Bone marrow (tissue), 2 donors: ENCODE measurements at regions not wholly inside any gene's neighbourhood (a gene's known extent, or its start where the extent isn't known, plus 50 kb on each side); places are given as distances from the start of the nearest gene placed in this dataset.
A peak's percentile ranks its signal among the peaks of the same experiment; 100 is the strongest.

ENCODE experiments used
- DNase-seq, 2 donors: peaks; one replicate each; lab custom pipeline; 2025; lab: John Stamatoyannopoulos, UW

DNA sequence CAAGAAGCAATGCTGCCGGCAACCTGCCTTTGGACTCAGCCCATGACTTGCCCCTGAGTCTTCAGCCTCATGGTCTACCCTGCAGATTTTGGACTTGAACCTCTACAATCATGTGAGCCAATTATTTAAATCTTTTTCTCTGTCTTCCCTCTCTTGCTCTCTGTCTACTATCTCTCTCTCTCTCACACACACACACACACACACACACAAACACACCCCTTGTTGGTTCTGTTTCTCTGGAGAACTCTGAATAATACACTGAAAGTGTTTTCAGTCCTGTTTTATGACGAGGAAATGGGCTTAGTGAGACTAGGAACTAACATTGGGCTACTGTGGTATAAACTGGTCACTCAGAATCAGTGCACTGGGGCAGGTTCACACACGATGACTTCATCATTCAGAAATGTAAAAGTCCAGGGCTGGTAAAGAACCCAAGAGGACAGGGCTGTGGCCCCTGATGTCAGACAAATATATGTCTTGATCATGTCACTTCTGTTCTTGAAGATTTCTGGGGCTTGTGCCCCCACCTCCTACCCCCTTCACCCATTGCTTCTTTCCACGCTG is 266.1 kb upstream of the SIX2 start:
- no peak for DNase-seq

DNA sequence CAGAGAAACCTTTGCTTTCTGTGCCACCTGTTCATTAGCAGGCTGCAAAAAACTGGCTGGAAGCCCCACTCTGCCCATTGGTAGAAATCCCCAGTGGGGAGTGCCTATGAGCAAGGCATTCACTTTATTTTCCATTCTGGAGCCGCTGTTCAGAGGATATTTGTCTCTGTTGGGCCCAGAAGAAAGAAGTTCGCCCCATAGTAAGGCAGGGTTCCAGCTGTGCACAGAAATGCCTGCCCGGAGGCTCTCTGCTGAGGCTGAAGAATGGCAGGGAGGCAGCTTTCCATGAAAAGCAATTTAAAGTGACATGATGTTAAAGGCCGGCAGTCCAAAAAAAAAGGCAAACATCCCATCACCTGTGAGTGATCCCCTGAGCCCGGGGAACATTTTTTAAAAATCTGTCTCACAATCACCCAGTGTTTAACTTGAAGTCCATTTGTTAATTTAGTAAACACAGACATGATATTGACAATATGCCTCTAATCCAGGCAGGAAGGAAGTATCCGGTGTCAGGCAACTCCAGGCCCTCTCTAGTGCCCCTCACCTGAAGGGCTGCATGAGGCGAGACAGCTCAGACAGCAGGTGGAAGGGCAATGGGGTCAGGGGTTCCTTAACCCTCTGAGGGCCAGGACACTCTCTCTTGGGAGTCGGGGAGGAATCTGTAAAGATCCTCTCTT is 265.1 kb upstream of the SIX2 start:
- no peak for DNase-seq

DNA sequence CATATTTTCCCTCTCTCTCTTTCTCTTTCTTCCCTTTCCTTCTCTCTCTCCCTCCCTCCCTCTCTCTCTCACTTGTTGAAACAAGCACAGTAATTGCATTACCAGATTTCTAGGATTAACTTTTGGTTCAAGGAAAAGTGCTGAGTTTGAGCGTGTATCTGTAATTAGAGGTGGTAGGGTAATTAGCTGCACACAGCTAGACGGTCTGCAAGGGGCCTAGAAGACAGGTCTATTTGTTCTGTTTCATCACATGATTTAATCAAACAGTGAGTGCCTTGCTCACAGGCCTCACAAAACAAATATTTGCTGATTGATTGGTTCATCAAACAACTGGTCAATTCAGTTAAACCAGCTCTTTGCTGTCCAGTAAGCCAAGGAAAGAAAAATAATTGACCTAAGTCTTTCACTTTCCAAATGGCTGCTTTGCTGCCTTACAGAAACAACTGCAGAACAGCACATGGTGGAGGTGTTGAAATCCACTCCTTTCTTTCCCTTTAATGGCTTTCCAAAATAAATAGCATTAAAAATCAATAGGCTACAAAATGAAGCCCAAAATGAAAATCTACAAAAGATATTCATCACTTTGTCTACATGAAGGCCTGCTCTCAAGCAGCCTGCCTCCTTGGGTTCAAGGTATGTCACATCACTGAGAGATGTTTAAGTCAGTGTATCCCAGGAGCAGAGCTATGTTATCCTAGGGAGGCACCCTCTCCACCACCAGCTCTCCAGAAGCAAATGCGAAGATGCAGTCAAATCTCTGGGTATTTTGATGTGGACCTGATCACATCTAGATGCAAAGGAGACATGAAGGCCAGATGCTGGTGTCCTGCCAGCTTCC is 264.4 kb upstream of the SIX2 start:
- DNase-seq, result no peak

DNA sequence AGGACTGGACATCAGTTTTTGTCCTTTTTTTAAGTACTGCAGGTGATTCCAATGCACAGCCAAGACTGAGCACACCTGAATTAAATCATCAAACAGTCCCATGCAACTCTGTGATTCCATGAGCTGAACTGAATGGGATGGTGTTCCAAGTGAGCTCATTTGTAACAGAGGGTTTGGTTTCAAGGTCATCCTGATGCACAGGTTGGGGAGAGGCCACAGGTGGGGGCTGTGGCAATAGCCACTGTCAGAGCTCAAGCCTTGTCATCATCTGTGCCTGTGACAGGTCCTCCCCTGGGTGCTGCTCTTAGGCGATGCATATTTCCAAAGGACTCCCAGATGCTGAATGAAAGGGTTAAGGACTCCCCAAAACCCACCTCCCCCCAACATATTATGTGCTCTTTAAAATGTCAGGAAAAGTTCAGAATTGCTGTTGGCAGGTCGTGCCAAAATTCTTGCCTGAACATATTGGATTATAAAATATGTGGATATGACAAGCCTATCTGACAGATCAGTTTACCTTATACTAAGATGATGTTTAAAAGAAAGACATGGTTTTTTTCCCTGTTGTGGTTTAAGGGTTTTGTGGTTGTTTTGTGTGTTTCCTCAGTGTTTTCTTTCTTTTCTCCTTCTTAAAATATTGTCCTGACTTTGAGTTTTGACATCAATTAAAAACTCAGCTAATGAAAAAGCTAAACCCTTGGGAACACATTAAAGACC is 263.5 kb upstream of the SIX2 start:
- no peak for DNase-seq

DNA sequence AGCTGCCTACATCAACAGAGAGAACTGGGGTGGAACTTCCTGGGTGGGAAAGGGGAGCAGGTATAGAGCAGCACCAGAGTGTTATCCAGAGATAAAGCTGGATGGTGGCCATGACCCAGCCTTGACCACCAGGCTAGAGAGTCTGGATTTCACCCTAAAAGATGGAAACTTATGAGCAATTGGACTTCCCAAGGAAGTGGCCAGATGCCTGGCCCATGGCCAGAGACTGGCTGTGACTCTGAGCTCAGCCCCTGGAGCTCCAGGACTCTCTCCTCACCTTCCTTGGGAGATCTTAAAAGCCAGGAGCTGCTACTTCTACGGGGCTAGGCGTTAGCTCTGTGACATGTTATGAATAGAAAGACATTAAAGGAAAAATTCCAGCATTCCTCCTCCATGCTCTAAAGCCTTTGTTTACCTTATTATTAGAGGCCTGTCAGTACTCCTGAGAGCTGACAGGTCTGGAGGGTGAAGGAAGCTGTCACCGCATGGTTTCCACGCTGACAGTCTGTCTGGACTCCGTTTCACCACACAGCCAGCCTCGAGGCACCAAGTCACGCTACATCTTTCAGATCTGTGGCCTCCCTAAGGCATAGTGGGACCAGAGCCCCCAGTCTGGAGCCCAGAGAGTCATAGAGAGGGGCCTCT is 260.0 kb upstream of the SIX2 start:
- DNase-seq, result no peak

DNA sequence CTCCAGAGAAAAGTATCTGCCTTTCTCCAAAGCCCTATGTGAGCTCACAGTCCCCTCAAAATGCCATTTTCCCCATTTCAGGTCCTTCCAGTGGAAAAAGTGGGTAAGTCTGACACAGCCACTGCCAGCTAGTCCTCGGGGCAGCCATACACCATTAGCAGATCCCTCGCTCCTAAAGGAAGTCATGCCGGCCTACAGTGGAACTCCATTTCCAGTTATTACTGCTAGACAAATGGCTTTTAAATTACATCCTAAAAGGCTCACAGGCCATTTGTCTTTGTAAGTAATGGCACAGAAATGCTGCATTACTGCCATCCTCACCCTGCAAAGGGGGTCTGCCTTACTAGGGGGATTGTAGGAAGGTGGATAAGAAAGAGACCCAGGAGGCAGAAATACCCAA is 259.4 kb upstream of the SIX2 start:
- DNase-seq, result no peak

DNA sequence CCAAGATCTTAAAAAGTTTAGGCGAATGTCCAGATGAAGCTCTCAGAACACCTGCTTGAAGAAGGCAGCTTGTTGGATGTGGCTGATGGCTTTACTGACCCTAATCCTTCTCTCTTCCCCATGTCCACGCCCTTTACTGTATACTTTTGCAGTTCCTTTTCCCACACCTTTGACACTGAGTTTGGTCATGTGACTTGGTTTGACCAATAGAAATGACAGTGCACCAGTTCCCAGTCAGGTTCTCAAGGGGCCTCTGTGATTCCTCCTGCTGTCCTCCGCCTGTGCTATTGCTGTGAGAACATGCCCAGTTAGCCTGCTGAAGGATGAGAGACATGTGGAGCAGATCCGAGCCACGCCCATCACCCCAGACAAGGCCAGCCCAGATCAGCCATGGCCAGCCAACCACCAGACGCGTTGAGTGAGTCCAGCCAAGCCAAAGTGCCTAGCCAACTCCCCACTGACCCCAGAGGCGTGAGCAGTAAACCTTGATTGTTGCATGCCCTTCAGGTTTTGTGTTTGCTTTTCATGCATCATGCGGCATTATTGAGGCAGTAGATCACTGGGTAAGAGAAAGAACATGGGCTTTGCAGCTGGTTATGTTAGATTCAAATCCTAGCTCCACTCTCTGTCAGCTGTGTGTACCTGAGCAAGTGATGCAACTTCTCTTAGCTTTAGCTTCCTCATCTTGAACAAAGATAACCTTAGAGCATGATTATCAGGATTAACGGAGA is 258.0 kb upstream of the SIX2 start:
- DNase-seq, result no peak

DNA sequence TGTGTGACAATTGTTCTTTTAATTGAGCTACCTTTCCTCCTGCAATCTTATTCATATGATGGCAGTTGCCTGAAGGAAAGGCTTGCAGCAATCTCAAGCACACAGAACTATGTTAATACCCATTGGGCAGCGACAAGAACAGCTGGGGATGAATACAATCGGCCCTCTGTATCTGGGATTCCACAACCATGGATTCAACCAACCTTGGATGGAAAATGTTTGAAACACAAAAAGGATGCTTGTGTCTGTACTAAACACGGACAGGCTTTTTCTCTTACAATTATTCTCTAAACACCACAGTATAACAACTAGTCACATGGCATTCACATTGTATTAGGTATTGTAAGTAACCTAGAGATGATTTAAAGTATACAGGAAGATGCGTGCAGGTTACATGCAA is 256.1 kb upstream of the SIX2 start:
- DNase-seq, result no peak

DNA sequence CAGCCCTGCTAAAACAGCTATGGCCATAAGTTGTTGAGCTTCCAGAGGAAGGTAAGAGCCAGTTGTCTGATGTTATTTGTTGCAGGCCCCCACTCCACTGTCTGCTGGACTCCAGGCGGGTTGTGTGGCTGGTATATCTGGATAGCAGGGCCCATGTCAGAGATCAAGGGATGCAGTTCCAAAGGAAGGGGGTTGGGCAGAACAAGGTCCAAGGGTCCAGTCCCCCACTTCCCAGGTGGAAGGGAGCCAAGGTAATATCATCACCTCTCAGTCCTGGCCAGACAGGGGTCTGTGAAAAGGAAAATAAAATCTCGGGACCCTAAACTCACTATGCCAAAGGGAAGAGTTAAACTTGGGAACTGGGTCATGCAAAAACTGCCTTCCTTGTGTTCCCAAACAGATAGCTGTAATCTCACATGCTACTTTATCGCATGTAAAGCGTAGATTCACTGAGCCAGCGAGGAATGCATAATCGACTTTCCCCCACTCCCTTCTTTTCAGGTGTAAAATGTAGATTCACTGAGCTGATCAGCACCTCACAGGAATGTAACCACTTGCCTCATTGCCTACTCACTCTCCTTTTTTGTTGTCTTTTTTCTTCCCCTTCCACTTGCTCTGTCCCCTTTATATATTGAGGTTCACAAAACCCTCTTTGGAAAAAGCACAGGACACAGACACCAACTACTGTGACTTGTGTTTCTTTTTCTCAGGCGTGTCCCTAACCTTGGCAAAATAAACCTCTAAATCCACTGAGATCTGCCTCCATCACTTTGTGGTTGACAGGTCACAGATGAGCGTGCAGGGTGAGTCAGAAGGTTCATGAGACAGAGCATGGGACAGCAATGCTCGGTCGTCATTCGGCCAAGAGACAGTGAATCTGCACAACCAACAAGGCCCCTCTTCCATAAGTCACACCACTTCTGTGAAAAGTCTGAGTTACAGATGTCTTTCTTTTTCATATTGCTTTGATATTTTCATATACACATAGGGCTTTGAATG is 255.3 kb upstream of the SIX2 start:
- DNase-seq, result no peak

DNA sequence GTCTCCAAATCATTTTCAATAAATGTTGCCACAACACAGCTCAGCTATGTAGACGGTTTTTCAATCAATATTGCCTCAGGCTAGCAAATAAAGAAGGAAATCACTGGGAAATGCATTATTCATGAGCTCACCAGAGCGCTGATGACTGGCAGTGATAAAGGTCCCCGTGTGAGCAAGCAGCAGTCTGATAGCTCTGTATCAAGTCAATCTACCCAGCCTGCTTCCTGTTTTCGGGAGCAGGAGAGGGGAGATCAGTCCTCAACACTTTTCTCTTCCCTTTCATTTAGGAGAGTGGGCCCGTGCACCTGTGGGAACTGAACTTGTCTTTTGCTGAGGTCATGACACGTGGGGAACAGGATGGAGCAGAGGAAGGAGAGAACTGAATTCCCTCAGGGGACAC is 253.9 kb upstream of the SIX2 start:
- peak in 1 of 2 donors; percentile 63 for DNase-seq

DNA sequence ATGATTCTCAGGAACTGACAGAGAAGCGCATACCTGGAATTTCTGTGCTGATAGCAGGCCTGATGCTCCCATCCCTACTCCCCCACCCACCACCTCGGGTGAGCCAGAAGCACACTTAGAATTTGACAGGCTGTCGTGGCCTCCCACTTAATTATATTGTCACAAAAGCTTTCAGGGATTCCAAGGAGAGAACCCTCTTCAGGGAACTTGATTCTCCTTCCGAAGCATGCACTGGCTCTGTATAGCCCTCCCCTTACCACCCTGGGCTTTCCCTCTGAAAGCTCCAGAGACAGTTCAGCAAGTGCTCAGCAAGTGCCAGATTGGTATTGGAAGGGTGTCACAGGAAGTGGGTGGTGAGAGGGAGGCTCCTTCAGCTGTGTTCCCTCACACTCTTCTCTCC is 252.5 kb upstream of the SIX2 start:
- DNase-seq, result no peak

DNA sequence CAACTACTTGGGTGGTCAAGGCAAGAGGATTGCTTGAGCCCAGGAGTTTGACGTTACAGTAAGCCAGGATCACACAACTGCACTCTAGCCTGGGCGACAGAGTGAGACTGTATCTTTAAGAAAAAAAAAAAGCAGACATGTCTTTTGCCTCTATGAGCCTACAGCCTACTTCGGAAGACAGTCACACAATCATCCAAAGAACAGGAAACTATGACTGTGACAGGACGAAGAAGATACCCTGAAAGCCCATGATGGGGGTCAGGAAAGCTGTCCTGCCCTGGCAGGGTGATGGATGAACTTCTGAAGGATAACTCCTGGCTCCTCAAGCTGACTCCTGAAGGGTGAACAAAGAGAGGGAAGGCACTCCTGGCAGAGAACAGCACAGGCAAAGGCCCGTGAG is 251.7 kb upstream of the SIX2 start:
- DNase-seq, result no peak

DNA sequence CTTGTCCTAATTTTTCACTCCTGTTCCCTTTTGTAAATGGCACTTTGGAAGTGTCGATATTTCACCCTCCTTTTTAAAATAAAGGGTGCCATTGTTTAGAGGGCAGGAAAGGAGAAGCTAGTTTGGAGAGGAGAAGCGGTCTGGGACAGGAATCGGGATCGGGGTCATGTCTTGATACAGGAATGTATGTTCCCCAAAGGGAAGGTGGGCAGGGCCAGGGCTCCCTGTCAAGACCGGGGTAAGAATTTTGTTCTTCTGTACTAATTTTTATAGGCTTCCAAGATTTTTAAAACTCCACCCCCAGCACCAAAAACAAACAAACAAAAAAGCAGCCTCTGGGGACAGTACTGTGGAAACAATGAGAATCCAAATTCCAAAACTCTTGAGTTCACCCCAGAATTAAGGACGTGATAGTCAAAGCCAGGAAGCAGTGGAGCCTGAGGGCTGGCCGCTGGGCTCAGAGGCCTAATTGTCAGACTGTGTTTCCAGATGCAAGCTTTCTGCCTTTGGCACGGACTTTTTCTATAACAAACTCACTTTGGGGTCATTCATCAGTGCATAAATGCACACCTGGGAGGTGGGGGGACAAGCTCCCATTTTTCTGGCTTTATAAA is 250.4 kb upstream of the SIX2 start:
- no peak for DNase-seq

DNA sequence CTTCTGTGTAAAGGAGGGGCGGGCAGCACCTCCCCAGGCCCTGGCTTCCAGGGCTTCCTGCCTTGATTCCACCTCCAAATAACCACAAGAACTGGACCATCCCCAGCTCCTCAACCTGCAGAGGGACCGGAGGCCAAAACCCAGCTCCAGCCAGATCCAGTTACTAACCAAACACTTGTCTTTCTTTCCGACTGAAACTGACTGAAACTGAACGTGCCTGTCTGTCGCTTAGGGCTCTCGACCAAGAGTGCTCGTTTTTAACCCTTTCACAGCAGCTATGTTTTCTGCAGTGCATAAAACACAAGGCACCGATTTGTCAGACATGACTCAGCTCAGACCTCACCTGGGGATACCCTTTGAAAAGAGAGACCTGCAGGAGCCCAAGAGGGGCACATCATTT is 249.9 kb upstream of the SIX2 start:
- no peak for DNase-seq

DNA sequence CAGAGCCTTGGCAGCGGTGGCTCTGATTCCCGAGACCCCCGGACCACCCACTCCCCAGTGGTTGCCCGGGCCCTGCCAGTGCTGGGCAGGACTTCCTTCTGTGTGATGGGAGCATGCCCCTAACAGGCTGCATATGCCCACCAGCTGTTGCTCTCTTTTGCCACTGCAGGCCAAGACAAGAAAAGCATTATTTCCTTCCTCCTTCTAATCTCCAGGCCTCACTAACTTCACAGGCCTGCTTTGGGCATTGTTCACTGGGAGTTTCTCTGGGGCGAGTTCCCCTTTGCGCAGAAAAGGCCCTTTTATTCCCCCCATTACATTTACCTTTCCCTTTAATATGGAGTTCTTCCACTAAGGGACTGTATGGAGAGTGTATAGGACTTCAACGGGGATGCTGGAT is 249.1 kb upstream of the SIX2 start:
- peak in 1 of 2 donors; percentile 73 for DNase-seq

DNA sequence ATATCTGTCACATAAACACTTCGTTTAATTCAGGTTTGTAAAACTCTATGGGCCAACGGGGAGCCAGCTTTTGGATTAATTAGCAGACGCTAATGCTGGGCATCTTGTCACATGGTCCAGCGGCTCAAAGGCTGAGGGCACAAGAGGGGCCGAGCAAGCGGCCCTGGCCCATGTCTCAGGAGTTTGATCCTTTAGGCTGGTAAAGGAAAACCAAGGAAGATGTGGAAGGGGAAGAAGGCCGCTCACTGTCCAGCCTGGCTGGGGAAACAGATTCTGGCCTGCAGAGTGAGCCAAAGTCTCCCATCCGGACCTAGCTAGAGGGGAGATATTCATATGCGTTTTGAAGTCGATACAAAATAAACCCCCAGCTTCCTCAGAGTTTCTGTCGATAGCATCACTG is 248.6 kb upstream of the SIX2 start:
- no peak for DNase-seq

DNA sequence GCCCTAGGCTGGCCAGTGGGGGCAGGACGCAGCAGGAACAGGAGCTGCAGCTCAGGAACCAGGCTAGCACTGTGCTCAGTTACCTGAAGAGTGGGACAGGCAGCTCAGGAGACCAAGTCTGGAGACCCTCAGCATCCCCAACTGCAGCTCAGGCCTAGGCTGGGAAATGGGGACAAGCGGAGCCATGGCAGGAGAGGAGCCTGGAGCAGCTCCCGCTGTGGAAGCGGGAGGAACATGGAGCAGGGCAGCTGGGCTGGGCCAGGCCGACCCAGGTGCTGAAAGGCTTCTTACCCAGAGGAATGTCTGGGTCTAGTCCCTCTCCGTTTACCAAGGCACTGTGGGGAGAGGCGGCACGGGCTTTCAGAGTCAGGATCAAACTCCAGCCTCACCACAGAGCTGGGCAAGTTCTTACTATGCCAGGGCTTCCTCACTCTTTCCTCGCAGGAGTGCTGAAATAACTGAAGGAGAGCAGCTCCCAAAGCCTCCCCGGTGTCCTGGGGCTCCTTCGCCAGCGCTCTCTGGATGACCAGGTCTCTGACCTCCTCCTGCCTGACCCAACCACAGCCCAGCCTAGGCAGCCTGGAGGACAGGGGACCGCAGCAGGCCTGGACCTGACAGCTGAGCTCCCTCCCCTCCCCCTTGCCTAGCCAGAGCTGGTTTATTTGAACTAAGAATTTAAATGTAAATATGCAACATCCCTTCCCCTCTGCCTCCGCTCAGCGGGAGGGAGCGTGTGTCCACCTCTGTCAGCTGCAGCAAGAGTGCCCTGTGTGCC is 247.8 kb upstream of the SIX2 start:
- DNase-seq, result no peak

DNA sequence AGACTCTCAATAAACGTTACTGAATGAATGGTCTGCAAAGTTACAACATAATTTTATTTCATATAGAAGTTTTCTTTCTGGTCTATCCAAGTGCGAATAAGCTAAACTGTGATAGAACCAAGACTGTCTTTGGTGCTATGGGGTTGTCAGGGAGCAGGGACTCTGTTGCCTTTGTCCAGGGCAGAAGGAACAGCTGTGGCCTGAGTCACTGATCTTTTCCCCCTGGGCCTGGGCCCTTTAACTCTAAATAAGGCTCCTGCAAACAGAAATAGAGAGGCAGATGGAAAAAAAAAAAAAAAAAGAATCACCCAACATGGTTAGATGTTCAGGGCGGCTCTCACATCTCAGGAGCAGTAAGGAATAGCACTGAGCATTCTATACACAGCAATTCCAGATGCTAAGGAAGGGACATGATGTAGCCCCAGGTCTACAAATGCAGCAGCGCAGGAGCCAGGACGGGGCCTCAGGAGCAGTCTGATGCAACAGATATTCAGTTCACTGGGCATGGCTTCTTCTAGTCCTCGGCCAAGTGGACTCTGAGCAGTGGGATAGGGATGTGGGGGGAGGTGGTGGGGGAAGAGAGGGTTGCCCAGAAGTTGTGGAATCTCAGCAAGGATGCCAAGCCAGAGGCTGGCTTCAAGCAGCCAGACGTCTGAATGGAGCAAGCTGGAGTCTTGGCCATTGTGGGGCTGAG is 247.1 kb upstream of the SIX2 start:
- no peak for DNase-seq
